GM18867 (cell line): ENCODE measurements at regions not wholly inside any gene's neighbourhood (a gene's known extent, or its start where the extent isn't known, plus 50 kb on each side); places are given as distances from the start of the nearest gene placed in this dataset.
"Not testable (repeated sequence)": the region's sequence is repeated elsewhere in the genome, so short reads cannot be mapped to it uniquely, and the experiment has no call there.

Experiments used
- ATAC-seq: cut with Tn5 transposase; IDR thresholded peaks from one replicate; pipeline ENCODE4 v1.9.1; 2021; ENCODE audit warnings: mild to moderate bottlenecking, moderate library complexity; ENCODE audit not compliant: unreplicated experiment

GRCh38 chr1:238485057-238485911 is 594.6 kb upstream of the ZP4 start:
- ATAC-seq: no peak

GRCh38 chr1:238484121-238484520 is 593.4 kb upstream of the ZP4 start:
- no peak for ATAC-seq

GRCh38 chr1:238476841-238477240 is 586.1 kb upstream of the ZP4 start:
- no peak for ATAC-seq

- ATAC-seq: no peak
Observed at GRCh38 chr1:238475712-238476111, 585.0 kb upstream of the ZP4 start.

GRCh38 chr1:238474263-238474662 is 583.5 kb upstream of the ZP4 start:
- ATAC-seq: no peak

GRCh38 chr1:238469146-238469631 is 578.5 kb upstream of the ZP4 start:
- ATAC-seq: no peak

- no peak for ATAC-seq
Observed at GRCh38 chr1:238468068-238468467, 577.3 kb upstream of the ZP4 start.

- ATAC-seq: no peak
Observed at GRCh38 chr1:238466459-238466858, 575.7 kb upstream of the ZP4 start.

GRCh38 chr1:238465449-238465848 is 574.7 kb upstream of the ZP4 start:
- no peak for ATAC-seq

GRCh38 chr1:238458899-238459298 is 568.2 kb upstream of the ZP4 start:
- ATAC-seq: no peak

- no peak for ATAC-seq
Observed at GRCh38 chr1:238457610-238458009, 566.9 kb upstream of the ZP4 start.

GRCh38 chr1:238451781-238452310 is 561.1 kb upstream of the ZP4 start:
- no peak for ATAC-seq

- ATAC-seq: no peak
Observed at GRCh38 chr1:238450976-238451375, 560.3 kb upstream of the ZP4 start.

- no peak for ATAC-seq
Observed at GRCh38 chr1:238443687-238444086, 553.0 kb upstream of the ZP4 start.

GRCh38 chr1:238439511-238439910 is 548.8 kb upstream of the ZP4 start:
- ATAC-seq: no peak

GRCh38 chr1:238438311-238439270 is 547.9 kb upstream of the ZP4 start:
- ATAC-seq: no peak

GRCh38 chr1:238429703-238430102 is 539.0 kb upstream of the ZP4 start:
- ATAC-seq: not testable (repeated sequence)

- no peak for ATAC-seq
Observed at GRCh38 chr1:238419209-238419608, 528.5 kb upstream of the ZP4 start.

- ATAC-seq: no peak
Observed at GRCh38 chr1:238409932-238410331, 519.2 kb upstream of the ZP4 start.

GRCh38 chr1:238409191-238409850 is 518.6 kb upstream of the ZP4 start:
- ATAC-seq: no peak

- ATAC-seq: no peak
Observed at GRCh38 chr1:238408737-238409136, 518.0 kb upstream of the ZP4 start.
